Thyroid gland (tissue), 4 donors: ENCODE measurements at regions not wholly inside any gene's neighbourhood (a gene's known extent, or its start where the extent isn't known, plus 50 kb on each side); places are given as distances from the start of the nearest gene placed in this dataset.

Source experiments
- DNase-seq, 2 donors: peaks; one replicate each; pipeline ENCODE4 v3.0.0-alpha.2; 2019
- H3K27ac ChIP-seq, 3 donors: fragments of 200-600 bp; sonication (generic); 1 replicate in 2 of 3; 2 replicates in 1 of 3; pipeline ENCODE4 v1.5.1; 2016 to 2019; ENCODE audit warnings: mild to moderate bottlenecking in 1 of 3, moderate library complexity in 1 of 3
- H3K27me3 ChIP-seq: fragments of 200-600 bp; sonication (generic); one replicate; pipeline ENCODE4 v1.5.1; 2019
- H3K36me3 ChIP-seq, 2 donors: fragments of 200-600 bp; sonication (generic); one replicate each; pipeline ENCODE4 v1.5.1; 2016 to 2019
- H3K4me1 ChIP-seq, 2 donors: fragments of 200-600 bp; sonication (generic); one replicate each; pipeline ENCODE4 v1.5.1; 2017 to 2019
- H3K4me3 ChIP-seq, 3 donors: fragments of 200-600 bp; sonication (generic); replicated peaks in 1 of 3; 1 replicate in 2 of 3; 2 replicates in 1 of 3; pipeline ENCODE4 v1.5.1; 2016; ENCODE audit warnings: mild to moderate bottlenecking in 1 of 3
- H3K9me3 ChIP-seq: fragments of 200-600 bp; sonication (generic); one replicate; pipeline ENCODE4 v1.5.1; 2017
- CTCF ChIP-seq, 6 experiments: fragments of 200-600 bp in 3 of 6; fragments of 450-650 bp in 3 of 6; sonication (generic) in 3 of 6; IDR thresholded peaks; one replicate each; pipeline ENCODE4 v1.5.1; 2016 to 2019; ENCODE audit warnings: antibody characterized with exemption in 6 of 6, mild to moderate bottlenecking in 2 of 6, inconsistent platforms in 1 of 6, moderate library complexity in 1 of 6
- POLR2A ChIP-seq, 2 donors: fragments of 450-650 bp; IDR thresholded peaks; one replicate each; pipeline ENCODE4 v1.6.1; 2017; ENCODE audit warnings: antibody characterized with exemption in 2 of 2, mild to moderate bottlenecking in 2 of 2, moderate library complexity in 1 of 2
- WGBS, 2 donors: methylation state at CpG; one replicate each; pipeline ENCODE4 v1.1.5; 2017; 5-methylcytosine and 5-hydroxymethylcytosine counted together
- intact Hi-C: fragments of 100-400 bp; cut with DNase I; formaldehyde crosslinking; loops from one replicate; pipeline ENCODE4 v1.15.1; 2023

GRCh38 chr9:126017758-126018157 is 270.6 kb downstream of the PBX3 start:
- WGBS, 2 donors = 93 to 97% methylated on average over 4 of the region's 4 CpGs
- Histone ChIP-seq H3K36me3 (no peaks in the 10 kb centered on the region), H3K9me3 (no peaks in the 10 kb centered on the region), H3K4me3 (no peak overlapping the region), H3K4me1 (no peaks in the 10 kb centered on the region), H3K27me3 (no peaks in the 10 kb centered on the region), H3K27ac (no peak overlapping the region)
- intact Hi-C loops = no loop called here
- DNase-seq = no peak
- no peak for TF ChIP-seq POLR2A (IDR thresholded peaks at IDR 0.05)
- no peak for TF ChIP-seq CTCF (IDR thresholded peaks at IDR 0.05)

GRCh38 chr9:126020836-126021235 is 273.7 kb downstream of the PBX3 start:
- TF ChIP-seq POLR2A (IDR thresholded peaks at IDR 0.05) = no peak
- TF ChIP-seq CTCF (IDR thresholded peaks at IDR 0.05) = no peak
- intact Hi-C loops = no loop called here

GRCh38 chr9:126023962-126024361 is 276.8 kb downstream of the PBX3 start:
- intact Hi-C loops = no loop called here
- WGBS, 2 donors = 89 to 95% methylated on average over 10 to 15 of the region's 15 CpGs
- no peak overlapping the region for H3K4me3 ChIP-seq

More at GRCh38 chr9:126020836-126021235, 273.7 kb downstream of the PBX3 start:
- Histone ChIP-seq H3K36me3 (no peaks in the 10 kb centered on the region), H3K4me1 (no peaks in the 10 kb centered on the region), H3K27ac (no peak overlapping the region), H3K9me3 (no peaks in the 10 kb centered on the region), H3K4me3 (no peak overlapping the region), H3K27me3 (no peaks in the 10 kb centered on the region)
- 83 to 86% methylated on average over 15 of the region's 15 CpGs for WGBS, 2 donors
- DNase-seq = no peak

GRCh38 chr9:126024581-126025230 is 277.5 kb downstream of the PBX3 start:
- H3K4me1 ChIP-seq = no peaks in the 10 kb centered on the region
- intact Hi-C loops = no loop called here
- no peak for TF ChIP-seq CTCF (IDR thresholded peaks at IDR 0.05)
- TF ChIP-seq POLR2A (IDR thresholded peaks at IDR 0.05) = no peak
- DNase-seq = no peak
- no peaks in the 10 kb centered on the region for H3K36me3 ChIP-seq
- no peaks in the 10 kb centered on the region for H3K27me3 ChIP-seq
- no peak overlapping the region for H3K27ac ChIP-seq
- H3K9me3 ChIP-seq = no peaks in the 10 kb centered on the region
- H3K4me3 ChIP-seq = no peak overlapping the region
- 73 to 77% methylated on average over 13 of the region's 13 CpGs for WGBS, 2 donors

More at GRCh38 chr9:126023962-126024361, 276.8 kb downstream of the PBX3 start:
- Histone ChIP-seq H3K9me3 (no peaks in the 10 kb centered on the region), H3K36me3 (no peaks in the 10 kb centered on the region), H3K27me3 (no peaks in the 10 kb centered on the region), H3K4me1 (no peaks in the 10 kb centered on the region), H3K27ac (no peak overlapping the region)
- DNase-seq = no peak
- TF ChIP-seq CTCF (IDR thresholded peaks at IDR 0.05) (no peak), POLR2A (IDR thresholded peaks at IDR 0.05) (no peak)

- intact Hi-C loops = no loop called here
- WGBS, 2 donors = 83 to 90% methylated on average over 5 of the region's 5 CpGs
- H3K4me3 ChIP-seq = no peak overlapping the region
- H3K27me3 ChIP-seq = no peaks in the 10 kb centered on the region
- H3K4me1 ChIP-seq = no peaks in the 10 kb centered on the region
- no peak for DNase-seq
- no peaks in the 10 kb centered on the region for H3K36me3 ChIP-seq
- TF ChIP-seq CTCF (IDR thresholded peaks at IDR 0.05) (no peak), POLR2A (IDR thresholded peaks at IDR 0.05) (no peak)
- H3K27ac ChIP-seq = no peak overlapping the region
- no peaks in the 10 kb centered on the region for H3K9me3 ChIP-seq
Observed at GRCh38 chr9:126025991-126026390, 278.8 kb downstream of the PBX3 start.
